GM03348 (cell line): ENCODE measurements at regions not wholly inside any gene's neighbourhood (a gene's known extent, or its start where the extent isn't known, plus 50 kb on each side); places are given as distances from the start of the nearest gene placed in this dataset.

ENCODE experiments used
- DNase-seq: peaks from one replicate; pipeline ENCODE4 v3.0.0; 2012; ENCODE audit warnings: low spot score

DNA sequence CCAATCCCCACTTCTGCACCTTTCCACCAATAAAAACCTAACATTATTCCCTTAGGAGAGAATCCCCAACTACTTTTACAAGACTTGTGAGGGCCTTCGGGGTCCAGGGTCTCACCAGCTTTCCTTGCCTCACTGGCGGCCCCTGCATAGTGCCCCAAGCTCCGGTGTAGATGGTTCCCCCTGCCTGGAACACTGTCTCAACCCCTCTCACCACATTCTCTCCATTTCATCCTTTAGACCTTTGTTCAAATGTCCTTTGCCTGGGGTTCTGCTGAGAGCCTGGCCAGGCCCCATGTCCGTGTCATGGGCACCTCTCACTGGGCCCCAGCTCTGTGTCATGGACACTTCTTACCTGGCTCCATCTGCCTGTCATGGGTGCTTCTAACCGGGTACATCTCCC lies 64.5 kb upstream of the SORCS3 start:
- DNase-seq: no peak

DNA sequence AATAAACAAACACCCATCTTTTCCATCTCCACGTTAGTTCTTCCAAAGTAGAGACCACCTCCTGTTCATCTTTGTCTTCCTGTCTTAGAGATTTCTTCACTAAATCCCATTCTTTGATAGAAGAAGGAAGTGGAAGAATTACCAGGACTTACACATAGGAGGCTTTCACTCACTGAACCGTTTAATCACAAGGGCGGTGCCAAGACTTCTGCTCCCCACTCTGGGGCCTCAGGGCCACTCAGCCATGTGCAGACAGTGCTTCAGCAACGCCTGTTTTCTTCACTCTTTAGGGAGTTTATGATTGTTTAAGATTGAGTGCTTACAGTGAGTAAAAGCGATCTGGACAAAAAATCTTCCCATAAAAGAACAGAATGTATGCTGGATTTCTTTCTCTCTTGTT lies 63.9 kb upstream of the SORCS3 start:
- no peak for DNase-seq

GRCh38 chr10:104577861-104578521 lies 63.1 kb upstream of the SORCS3 start:
- DNase-seq: no peak

- DNase-seq: no peak
These were observed 62.4 kb upstream of the SORCS3 start for GRCh38 chr10:104578671-104579070.

DNA sequence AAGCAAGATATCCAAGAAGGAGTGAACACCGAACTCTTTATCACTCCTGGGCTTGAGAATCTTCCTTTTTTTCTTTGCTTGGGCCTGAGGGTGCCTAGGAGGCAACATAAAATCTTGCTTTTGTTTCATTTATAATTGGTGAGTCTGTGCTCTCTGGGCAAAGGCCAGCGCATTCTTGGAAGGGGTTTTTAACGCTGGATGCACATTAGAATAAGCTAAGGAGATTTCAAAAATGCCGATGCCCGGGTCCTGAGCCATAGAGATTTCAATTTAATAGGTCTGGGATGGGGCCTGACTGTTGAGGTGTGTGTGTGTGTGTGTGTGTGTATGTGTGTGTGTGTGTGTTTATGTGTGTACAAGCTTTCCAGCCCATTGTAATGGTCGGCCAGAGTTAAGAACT lies 62.0 kb upstream of the SORCS3 start:
- no peak for DNase-seq

GRCh38 chr10:104580321-104580720 lies 60.8 kb upstream of the SORCS3 start:
- DNase-seq: peak; percentile 50

DNA sequence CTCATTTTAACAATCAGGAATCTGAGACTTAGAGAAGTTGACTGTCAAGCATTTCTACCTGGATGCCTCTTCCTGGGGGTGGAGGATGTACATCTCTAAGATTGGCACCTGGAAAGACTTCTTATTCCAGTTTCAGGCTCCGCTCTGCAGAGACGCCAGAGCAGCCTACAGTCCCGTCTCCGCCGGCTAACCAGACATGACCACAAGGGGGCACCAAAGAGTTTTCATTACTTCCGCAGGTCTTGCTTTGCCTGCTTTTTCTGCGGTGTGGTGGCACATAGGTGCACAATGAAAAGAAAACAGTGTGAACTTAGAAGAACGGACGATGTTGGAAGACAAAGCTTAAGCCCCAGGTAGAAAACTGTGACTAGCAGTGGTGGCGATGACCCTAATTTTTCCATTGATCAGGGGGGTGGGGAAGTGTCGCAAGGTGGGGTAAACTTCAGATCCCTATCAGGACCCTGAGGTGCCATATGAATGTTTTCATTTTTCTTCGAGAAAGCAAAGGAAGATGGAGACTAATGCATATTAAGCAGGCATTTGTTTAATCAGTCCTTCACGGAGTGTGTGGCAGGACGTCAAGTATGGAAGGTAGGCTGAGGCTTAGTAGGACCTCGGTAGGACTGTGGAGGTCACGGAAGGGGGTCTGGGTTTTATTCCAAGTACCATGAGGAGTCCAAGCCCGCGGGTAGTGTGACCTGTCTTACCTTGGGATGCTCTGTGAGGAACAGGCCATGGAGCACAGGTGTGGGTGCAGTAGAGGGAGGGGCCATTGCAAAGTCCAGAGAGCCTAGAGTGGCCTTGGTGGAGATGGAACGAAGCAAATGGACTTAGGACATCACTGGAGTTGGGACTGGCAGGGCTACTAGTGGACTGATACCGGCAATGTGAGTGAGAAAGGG lies 60.1 kb upstream of the SORCS3 start:
- peak; percentile 86 for DNase-seq

DNA sequence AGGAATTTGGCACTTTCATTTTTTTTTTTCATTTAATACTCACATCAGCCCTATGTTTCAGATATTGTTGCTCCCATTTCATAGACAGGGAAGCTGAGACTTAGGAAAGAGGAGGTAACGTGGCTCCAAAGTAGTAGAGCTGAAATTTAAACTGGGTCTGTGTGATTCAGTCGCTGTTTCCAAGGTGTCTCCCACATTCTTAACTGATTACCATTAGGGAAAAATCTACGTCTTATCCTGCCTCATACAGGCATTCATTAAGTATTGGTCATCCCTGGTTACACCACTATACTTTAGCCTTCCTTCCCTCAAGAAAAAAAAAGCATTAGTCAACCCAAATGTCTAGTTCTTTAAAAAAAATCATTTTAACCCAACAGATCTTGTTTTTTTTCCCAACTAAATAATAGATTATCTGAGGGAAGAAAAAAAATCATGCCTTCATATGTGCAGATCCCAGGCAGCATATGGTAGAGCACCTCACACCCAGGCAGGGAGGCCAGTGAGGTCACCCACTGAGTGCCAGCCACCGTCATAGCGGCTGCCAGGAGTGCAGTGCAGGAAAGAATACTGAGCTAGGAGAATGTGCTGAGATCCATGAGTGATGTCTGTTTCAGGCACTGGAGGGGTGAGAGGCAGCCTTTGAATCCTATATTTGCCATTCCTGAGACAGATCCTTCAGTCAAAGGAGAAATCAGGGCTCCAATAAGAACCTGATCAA lies 59.0 kb upstream of the SORCS3 start:
- DNase-seq: peak; percentile 65

- no peak for DNase-seq
These were observed 58.5 kb upstream of the SORCS3 start for GRCh38 chr10:104582602-104582951.

DNA sequence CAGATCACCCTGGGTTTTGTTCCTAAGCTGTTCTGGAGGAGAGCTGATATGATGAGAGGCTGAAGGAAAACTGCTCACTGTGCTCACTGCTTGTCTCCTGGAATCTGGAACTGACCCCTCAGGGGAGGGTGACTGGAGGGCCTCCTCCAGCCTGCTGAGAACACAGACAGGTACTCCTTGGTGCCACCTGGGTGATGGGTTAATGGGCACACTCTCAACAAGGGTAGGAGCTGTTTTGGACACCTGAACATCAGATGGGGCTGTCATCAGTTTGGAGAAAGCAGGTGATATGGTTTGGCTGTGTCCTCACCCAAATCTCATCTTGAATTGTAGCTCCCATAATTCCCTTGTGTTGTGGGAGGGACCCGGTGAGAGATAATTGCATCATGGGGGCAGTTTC lies 58.1 kb upstream of the SORCS3 start:
- no peak for DNase-seq

DNA sequence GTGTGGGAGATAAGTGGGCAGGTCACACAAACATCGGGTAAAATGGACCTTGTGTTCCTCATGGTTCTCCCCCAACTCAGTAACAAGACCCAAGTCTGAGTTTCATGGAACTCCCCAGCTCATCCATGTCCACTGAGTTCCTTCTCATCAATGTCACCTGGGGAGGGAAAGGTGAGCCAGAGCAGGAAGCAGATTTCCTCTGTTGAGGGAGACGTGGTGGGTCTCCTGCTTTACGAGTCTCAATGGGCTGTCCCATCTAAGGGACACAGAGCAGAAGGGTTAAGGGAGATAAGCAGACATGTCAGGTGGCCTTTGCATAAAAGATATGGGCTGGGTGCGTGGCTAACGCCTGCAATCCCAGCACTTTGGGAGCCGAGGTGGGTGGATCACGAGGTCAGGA lies 56.5 kb upstream of the SORCS3 start:
- DNase-seq: no peak

GRCh38 chr10:104587751-104588150 lies 53.3 kb upstream of the SORCS3 start:
- DNase-seq: no peak

DNA sequence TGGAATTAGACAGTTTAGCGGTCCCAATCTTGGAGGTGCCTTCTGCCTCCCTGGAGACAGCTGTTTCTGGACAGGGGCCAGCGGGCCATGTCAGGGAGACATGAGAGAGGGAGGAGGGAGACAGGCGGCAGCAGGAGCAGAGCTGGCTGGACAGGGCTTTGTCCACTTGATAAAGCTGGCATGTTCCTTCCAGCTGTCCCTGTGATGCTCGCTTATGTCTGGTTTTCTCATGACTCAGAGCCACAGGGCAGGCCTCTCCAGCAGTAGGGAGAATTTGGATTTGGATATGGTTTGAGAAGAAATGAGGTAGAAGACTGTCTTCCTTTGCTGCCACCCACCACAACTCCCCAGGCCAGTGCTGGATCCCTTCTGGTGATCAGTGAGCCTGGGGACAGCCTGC lies 51.7 kb upstream of the SORCS3 start:
- DNase-seq: peak; percentile 47

- DNase-seq: peak; percentile 80
These were observed 51.2 kb upstream of the SORCS3 start for GRCh38 chr10:104589871-104590270.
